ENCODE measurements at regions not wholly inside any gene's neighbourhood (a gene's known extent, or its start where the extent isn't known, plus 50 kb on each side); places are given as distances from the start of the nearest gene placed in this dataset.
A peak's percentile ranks its signal among the peaks of the same experiment; 100 is the strongest.
"Not testable (repeated sequence)": the region's sequence is repeated elsewhere in the genome, so short reads cannot be mapped to it uniquely, and the experiment has no call there.

DNA sequence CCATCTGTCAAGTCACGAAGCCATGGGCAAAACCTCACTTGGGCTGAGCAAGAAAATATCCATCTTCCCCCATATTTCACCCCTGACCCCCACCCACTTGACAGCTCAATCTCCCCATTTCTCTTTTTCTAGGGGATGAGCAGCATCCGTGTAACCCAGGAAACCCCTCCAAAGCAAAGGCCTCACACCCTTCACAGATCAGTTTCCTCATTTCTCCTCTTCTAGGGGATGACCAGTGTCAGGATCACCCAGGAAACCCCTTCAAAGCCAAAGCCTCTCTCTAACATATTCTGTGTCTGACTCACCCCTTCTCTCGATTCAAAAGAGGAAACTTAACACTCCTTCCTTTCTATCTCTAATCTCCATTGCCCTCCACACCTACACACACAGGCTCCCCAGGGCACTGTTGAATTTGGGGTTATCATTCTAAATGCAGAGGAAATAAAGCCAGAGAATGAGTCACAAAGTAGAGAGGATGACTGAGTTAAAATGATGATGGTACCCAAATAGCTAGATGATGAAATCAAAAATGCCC is 439.7 kb downstream of the BUD13 start:
- DNase-seq: no peak

DNA sequence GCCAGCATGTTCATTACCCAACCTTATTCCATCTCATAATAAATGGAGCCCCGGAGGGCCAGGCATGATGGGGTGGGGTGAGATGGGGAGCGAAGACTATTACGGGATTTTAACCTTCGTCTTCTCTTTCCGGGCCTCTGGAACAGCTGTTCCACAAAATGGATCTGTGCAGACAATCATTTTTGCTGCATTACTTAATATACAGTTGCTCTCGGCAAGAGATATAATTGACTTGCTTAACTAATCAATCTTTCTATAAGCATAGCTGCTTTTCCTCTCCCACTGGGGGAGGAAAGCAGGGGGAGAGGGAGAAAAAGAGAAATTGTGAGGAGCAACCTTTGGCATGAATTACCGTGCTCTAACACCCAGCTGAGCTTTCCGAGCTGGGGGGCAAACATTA is 440.4 kb downstream of the BUD13 start:
- DNase-seq: no peak

DNA sequence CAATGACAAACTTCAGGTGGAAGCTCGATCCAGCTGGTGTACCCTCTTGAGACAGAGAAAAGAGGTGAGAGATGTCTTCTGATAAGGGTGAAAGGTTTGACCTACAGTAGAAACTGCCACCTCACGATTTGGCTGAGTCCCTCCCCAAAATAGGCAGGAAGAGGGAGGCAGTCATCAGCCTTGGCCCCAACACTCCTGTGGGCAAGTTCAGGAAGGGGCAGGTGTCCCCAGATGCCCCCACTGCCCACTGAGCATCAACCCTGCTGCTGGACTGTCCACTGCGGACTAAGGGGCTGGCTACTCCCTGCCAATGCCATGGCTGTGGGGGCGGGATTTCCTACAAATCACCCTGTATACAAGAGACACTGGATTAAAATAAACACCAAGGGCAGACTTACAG is 441.4 kb downstream of the BUD13 start:
- DNase-seq: no peak

DNA sequence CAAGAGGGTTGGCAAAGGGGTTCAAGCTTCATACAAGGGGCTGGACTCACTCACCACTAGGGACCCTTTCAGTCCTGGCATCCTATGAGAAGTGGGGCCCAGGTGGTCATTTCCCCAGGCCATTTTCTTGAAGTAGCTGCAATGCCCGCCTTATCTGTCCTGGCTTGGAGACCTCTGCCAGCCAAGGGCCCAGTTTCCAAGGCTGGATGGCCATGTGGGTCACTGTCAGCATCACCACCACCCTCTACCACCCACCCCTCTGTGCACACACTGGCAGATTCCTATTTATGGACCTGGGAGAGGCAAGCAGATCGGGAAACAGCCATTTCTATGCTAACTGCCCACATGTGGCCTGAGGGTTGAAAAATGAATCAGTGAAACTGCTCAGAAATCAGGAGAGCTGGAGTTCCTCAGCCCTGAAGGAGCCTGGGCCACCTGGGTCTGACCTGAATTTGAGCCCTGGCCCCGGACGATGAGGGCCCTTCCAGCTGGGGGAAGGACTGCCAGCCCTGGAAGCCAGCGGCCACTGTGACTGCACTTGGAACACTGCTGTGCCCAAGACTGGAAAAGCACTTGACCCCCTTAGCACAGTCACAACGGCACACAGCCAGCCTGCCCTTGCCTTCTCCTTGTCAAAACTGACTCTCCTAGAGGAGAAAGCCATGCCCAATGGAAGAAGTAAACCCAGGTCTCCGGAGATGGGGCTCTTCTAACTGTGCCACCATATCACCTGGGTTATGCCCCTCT is 442.2 kb downstream of the BUD13 start:
- DNase-seq: no peak

DNA sequence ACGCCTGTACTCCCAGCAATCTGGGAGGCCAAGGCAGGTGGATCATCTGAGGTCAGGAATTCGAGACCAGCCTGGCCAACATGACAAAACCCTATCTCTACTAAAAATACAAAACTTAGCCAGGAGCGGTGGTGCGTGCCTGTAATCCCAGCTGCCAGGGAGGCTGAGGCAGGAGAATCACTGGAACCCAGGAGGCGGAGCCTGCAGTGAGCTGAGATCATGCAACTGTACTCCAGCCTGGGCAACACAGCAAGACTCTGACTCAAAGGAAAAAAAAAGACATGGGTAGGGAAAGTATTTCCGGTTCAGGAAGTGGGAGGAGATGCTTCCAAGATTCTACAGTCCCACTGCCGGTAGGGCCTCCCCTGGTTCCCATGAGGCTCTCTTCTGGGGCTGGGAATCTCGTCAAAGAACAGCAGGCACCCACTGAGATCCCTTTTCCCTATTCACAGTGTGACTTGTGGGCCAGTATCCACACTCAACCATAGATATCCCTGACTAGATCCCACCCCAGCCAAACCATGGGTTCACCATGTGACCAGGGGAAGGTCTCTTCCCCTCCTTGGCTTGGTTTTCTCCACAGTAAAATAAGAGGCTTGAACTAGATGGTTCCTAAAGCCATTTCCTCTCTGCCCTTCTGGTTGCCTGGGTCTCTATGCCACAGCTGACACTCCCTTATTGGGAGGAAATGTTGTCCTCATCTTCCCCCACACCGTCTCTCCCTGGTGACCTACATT is 443.3 kb downstream of the BUD13 start:
- DNase-seq: no peak

DNA sequence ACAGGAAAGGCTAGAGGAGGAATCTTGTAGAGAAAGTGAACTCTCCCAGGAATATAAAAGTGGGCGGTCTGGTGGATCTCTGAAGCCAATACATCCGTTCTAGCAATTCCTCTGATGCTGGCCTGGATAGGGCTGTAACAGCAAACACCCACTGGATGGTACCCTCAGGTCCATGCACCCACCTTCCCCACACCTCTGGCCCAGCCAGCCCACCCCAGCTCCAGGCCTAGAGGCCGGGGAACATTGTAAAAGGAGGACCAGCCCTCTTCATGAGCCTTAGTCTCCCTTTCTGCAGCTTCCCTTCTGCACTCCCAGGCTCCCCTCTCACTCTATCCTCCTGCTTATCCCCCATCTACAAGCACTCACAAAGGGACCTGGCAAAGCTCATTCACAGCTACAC is 443.9 kb downstream of the BUD13 start:
- no peak for DNase-seq

DNA sequence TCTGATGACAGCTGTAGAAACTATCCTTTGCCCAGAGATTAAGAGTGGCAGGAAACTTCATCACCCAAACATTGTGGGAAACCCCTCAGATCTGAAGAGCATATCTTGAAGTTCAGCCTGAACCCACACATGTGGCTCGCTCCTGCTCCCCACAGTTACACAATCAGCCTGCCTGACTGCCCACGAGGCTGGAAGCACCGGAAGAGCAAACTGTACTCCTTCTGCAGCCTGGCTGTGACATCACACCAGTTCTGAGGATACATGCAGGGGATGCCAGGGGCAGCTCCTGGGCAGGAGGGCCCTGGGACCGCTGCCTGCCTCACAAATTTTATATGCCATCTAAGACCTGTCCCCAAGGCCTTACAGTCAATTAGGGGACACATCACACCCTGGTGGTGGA is 444.4 kb downstream of the BUD13 start:
- no peak for DNase-seq

DNA sequence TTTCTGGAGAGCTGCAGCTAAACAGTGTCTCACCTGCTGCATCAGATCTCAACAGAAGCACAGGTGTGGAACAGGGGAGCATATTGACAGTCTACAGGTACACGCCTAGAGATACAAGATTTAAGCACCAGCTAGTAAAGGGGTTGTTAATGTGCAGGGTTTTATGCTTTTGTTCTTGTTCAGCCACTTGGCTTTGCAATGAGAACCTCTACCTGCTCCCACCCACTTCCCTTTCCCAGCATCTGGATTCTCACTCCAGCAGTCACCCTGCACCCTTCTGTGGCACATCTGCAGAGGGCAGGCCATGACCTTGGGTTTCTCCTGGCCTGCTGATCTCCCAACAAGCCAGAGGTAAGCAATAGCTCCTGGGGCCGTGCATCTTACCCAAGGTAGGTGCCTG is 446.6 kb downstream of the BUD13 start:
- no peak for DNase-seq

DNA sequence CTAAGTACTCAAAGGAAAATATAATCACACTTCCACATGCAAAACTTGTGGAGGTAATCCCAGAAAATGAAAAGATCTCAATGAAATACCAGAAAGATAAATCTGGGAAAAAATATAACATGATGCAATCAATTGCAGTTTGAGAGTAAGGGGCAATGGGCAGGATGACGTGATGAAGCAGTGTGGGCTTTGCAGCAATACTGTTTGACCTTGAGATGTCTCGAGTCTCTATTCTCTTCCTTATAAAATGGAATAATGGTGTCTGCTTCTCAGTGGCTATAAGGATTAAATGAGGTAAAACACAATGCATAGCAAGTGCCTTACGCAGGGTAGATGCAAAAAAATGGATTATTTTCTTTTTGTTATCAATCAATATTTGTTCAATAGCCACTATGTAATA is 447.5 kb downstream of the BUD13 start:
- no peak for DNase-seq

DNA sequence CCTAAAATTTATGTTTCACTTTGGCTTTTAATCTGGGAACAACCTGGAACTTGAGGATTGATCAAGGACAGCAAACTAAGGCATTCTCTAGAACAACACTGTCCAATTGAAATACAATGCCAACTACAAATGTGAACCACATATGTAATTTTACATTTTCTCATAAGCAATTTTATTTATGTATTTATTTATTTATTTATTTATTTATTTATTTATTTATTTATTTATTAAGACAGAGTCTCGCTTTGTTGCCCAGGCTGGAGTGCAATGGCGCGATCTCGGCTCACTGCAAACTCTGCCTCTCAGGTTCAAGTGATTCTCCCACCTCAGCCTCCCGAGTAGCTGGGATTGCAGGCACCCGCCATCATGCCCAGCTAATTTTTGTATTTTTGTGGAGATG is 448.7 kb downstream of the BUD13 start:
- DNase-seq: not testable (repeated sequence)

DNA sequence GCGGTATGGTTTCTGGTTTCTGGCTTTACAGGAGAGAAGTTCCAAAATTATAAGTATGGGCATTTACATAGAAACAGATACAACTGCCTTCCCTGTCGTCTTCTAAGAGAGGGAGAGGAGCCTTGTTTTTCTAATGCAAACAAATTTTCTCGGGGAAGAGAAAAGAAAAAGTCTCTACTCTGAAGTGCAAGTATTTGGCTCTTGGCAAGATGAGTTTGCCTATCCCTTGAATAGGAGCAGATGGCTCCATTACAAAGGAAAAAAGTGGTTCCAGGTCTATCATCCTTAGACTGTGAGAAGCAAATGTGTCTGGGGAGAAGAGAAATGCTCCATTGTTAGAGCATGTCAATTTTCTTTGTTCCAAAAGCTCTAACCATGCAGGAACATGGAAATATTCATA is 455.6 kb downstream of the BUD13 start:
- no peak for DNase-seq

DNA sequence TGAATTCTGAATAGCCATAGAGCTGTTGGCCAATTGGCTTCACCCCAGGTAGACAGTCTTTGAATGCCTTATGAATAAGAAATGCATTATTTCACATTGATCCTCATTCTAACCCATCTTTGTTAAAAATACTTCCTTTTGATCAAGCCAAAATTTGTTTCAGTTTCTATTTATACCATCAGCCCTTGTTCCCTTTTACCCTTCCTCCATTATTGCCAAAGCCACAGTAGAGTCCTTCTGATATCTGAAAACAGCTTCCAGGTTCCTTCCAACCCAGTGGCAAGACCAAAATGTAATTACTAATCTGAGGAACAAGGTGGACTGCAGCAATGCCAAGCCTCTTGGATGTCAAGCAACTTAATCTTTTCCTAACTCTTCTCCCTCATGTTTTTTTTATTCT is 458.8 kb downstream of the BUD13 start:
- no peak for DNase-seq

DNA sequence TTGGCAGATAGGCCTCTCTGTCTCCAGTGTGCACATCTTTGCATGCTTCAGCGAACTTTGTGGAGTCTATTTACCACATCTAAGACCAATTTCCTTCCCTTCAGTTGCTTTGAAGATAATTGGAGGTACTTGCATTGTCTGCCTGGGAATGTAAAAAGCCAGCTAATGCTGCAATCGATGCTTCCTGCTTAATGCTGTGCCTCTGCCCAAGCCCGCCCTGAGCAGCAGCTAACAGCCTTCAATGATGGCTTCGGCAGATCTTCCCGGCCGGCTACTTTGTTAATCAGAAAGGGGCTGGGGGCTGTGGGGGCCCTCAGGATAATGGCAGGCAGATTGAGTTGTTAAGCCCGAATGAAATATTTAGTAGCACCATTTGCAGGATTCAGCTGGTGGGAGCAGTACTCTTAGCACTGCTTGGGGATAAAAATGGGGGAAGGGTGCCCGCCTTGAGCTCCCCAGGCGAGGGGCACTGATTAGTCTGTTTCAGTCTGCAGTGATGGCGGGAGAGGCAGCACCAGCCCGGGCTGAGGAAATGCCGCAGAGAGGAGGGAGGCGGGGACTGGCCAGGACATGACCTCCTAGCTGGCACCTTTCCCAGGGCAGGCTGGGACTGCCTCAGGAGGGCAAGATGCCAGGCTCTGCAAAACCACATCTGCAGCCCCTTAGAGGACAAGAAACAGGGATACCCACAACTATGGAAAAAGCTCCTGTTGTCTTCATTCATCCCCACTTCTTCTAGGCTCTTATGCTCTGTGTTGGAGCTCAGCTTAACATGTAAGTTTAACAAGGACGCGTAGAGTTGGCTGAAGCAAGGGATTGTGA is 460.0 kb downstream of the BUD13 start:
- peak; percentile 17 for DNase-seq

DNA sequence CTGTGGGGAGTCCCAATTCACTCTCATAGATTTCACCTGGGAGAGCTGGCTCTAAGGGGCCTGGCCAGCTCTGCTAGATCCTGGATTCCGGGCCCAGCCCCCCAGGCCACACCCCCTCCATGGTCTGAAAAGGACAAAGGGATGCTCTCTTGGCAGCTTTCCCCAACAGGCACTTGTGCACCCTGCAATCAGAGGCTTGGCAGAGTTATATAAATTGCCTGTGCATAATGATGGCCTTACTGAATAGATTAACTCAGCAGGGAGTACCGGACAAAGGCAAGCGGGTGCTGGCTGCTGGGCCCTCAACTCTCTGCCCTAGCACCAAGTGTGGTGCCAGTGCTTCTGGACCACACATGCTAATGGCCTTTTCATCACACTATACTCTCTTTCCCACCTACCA is 461.6 kb downstream of the BUD13 start:
- DNase-seq: no peak

DNA sequence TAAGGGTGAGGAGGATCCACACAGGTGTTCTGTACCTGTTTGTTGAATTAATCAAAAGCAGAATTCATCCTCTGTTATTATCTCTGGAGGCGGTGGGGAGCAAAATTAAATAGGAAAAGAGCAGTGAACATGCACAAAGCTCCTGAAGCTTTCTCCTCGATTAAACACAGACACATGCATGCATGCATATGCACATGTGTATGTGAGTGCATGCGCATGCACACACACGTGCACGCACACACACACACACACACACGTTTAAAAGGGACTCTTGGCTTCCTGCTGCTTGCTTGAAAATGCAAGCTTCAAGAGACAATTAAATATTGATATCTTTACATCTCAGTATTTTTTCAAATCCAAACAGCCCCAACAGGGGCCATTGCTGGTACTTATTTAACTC is 462.1 kb downstream of the BUD13 start:
- DNase-seq: no peak

DNA sequence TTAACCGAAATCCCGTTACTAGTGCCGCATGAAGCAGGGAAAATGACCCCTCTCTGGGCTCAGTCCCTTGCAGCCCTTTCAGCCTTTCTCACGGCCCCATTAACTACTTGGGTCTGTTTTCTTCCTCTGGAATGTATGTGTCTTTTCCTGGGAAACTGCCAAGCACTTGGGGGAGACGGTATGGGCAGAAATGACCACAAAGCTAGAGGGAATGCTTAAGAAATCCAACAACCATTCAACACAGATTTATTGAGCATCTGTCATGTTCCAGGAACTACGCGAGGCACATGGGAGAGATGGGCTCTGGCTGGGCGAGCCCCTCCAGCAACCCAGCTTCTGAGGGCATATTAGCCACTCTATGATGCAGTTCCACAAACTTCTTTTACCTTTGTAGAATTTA is 462.6 kb downstream of the BUD13 start:
- no peak for DNase-seq

DNA sequence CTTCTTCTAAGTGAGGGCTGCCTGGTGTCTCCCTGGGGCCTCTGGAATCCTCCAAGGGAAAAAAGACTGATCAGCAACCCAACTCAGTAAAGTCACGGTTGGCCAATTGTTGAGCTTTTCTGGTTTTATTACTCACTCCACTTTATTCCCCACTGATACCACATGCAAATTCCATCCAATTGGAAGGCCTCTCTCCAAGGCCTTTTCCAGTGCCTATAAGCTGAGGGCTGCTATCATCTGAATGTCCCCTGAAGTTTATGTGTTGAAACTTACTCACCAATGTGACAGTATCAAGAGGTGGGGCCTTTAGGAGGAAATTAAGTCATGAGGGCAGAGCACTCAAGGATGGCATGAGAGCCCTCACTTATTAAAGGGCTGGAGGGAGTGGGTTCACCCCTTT is 463.3 kb downstream of the BUD13 start:
- no peak for DNase-seq

DNA sequence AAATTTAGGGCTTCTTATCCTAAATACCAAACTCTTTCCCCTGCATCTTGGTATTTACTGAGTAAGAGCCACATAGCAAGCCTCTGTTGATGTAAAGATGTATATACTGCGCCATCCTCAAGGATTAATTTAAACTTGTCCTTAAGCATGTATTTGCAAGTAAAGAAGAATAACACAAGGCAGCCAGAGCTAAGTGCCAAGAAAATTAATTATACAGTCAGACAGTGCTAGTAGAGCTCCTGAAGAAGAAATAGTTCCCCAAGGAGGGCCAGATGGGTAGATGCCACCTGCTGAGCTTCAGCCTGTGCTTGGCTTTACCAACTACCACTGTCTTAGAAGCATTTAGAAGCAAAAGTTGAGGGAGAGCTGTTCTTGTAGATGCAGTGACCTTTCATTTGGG is 470.0 kb downstream of the BUD13 start:
- no peak for DNase-seq

DNA sequence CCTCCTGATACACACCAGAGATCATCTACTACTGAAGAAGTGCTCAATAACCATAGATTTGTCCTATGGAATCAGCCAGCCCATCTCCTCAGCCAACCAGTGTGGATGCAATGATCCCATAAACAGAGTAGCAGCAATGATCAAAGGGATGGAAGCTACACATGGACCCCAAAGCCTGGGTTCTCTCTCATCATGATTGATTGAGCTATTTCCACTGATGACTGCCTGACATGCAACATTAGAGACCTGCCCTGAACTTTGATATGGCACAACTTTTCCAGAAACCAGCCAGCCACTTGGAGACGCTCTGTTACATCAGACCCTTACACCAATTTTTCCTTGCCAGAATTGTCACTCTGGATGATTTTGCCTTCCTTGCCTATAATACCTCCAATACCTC is 471.6 kb downstream of the BUD13 start:
- no peak for DNase-seq

DNA sequence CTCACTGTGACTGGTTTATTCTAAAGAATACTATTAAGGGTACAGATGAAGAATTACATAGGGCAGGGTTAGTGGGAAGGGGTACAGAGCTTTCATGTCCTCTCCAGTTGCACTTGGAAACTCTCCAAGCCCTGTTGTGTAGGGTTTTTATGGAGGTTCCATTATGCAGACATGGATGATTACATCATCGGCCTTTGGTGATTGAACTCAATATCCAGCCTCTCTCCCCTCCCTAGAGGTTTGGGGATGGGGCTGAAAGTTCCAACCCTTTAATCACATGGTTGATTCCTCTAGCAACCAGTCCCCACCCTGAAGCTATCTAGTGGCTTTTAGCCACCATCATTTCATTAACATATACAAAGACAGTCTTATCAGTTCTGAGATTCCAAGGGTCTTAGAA is 472.6 kb downstream of the BUD13 start:
- no peak for DNase-seq

DNA sequence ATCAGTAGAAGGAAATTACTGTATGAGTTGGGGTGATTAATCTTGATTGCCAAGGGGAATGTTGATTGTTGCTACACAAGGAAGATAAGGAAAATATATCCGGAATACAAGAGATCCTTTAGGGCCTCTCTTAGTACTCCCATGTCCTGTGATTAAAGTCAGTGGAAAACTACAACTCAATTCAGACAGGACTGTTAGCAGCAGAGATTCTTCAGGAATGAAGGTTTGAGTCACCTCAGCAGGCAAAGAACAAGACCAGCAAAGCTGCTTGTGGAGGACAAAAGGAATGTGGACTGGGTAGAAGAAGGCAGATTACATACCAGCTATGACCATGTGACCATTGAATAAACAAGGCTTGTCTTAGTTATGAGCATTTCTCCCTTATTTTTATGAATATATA is 478.2 kb downstream of the BUD13 start:
- DNase-seq: no peak

DNA sequence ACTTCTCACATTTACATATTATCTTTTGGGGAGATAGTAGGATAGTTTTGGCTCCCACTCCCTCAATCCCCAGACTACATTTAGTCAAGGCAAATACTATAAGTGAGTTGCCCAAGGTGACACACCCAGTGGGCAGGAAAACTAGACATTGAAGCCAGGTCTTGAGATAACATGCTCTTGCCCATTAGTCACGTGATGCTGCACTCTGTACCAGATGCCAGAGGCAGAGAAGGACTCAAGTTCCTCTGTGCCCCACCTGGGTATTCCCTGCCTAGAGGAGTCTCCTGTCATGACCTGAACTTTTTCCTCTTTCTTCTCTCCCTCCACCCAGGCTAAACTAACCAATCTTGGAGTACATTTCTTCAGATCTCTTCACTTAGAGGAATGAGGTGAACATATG is 484.9 kb downstream of the BUD13 start:
- DNase-seq: no peak

DNA sequence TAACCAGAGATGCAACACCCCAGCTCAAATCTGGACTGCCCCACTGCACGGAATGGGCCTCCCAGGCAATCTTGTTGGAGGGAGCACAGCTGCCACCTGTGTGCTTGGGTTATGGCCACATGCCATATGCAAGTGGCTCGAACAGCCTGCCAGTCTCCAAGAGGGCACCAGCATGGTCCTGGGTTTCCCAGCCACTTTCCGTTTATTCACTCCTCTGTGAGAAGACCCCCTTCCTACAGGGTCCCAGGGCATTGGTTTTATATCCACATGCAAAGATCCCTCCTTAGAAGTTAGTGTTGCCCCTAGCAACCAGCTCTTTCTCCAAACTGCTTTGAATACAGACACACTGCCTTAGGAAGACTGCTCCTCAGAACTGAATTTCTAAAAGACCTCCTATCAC is 487.8 kb downstream of the BUD13 start:
- no peak for DNase-seq
